ENCODE measurements at regions not wholly inside any gene's neighbourhood (a gene's known extent, or its start where the extent isn't known, plus 50 kb on each side); places are given as distances from the start of the nearest gene placed in this dataset.

DNA sequence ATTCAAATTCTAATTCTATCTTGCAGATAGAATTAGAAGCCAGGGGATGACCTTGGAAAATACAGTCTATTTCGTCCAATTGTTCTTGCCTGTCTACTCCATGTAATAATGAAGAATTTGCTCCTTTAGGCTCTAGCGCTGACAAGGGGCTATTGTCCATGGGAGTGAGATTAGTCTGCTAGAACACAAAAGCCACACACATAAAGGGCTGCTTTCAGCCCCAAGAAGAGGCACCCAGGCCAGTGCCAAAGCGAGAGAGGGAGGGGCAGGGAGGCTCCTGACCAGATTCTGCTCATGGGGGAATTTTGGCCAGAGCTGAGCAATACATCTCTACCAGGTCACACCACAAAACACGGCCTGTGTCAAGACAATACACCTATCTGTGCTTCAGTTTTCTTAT lies 1306.9 kb downstream of the UQCRFS1 start:
- TF ChIP-seq, protein P1, sequence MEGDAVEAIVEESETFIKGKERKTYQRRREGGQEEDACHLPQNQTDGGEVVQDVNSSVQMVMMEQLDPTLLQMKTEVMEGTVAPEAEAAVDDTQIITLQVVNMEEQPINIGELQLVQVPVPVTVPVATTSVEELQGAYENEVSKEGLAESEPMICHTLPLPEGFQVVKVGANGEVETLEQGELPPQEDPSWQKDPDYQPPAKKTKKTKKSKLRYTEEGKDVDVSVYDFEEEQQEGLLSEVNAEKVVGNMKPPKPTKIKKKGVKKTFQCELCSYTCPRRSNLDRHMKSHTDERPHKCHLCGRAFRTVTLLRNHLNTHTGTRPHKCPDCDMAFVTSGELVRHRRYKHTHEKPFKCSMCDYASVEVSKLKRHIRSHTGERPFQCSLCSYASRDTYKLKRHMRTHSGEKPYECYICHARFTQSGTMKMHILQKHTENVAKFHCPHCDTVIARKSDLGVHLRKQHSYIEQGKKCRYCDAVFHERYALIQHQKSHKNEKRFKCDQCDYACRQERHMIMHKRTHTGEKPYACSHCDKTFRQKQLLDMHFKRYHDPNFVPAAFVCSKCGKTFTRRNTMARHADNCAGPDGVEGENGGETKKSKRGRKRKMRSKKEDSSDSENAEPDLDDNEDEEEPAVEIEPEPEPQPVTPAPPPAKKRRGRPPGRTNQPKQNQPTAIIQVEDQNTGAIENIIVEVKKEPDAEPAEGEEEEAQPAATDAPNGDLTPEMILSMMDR (IDR thresholded peaks at IDR 0.05) = no peak
- no peak for TF ChIP-seq POLR2A (IDR thresholded peaks at IDR 0.05)
